ENCODE measurements at regions not wholly inside any gene's neighbourhood (a gene's known extent, or its start where the extent isn't known, plus 50 kb on each side); places are given as distances from the start of the nearest gene placed in this dataset.

- no peak overlapping the region for H3K27ac ChIP-seq
- no peak for DNase-seq (ENCODE audit: extremely low spot score in 2 of 2)
- intact Hi-C loops (cut with DNase I): no loop called here
Observed at GRCh38 chr21:27149034-27149433, 182.1 kb upstream of the ADAMTS5 start.

GRCh38 chr21:27146268-27146667 is 179.4 kb upstream of the ADAMTS5 start:
- Histone ChIP-seq H3K9me3 (no peaks in the 10 kb centered on the region), H3K27me3 (no peaks in the 10 kb centered on the region), H3K4me3 (no peak overlapping the region), H3K36me3 (no peaks in the 10 kb centered on the region), H3K4me1 (no peaks in the 10 kb centered on the region), H3K27ac (no peak overlapping the region)
- no peak for TF ChIP-seq CTCF (IDR thresholded peaks at IDR 0.05)
- no peak for TF ChIP-seq POLR2AphosphoS5 (IDR thresholded peaks at IDR 0.05; ENCODE audit: insufficient read depth in 1 of 2, low read depth in 1 of 2)
- TF ChIP-seq POLR2A (IDR thresholded peaks at IDR 0.05): no peak
- intact Hi-C loops (cut with DNase I): no loop called here
- no peak for DNase-seq (ENCODE audit: extremely low spot score in 2 of 2)

More at GRCh38 chr21:27149034-27149433, 182.1 kb upstream of the ADAMTS5 start:
- Histone ChIP-seq H3K9me3 (no peaks in the 10 kb centered on the region), H3K4me1 (no peaks in the 10 kb centered on the region), H3K27me3 (no peaks in the 10 kb centered on the region), H3K36me3 (no peaks in the 10 kb centered on the region), H3K4me3 (no peak overlapping the region)
- TF ChIP-seq POLR2A (IDR thresholded peaks at IDR 0.05) (no peak), CTCF (IDR thresholded peaks at IDR 0.05) (no peak), POLR2AphosphoS5 (IDR thresholded peaks at IDR 0.05; ENCODE audit: insufficient read depth in 1 of 2, low read depth in 1 of 2) (no peak)

GRCh38 chr21:27145134-27145798 is 178.4 kb upstream of the ADAMTS5 start:
- intact Hi-C loops (cut with DNase I): no loop called here
- TF ChIP-seq POLR2A (IDR thresholded peaks at IDR 0.05) (no peak), CTCF (IDR thresholded peaks at IDR 0.05) (no peak), POLR2AphosphoS5 (IDR thresholded peaks at IDR 0.05; ENCODE audit: insufficient read depth in 1 of 2, low read depth in 1 of 2) (no peak)

GRCh38 chr21:27143476-27143875 is 176.6 kb upstream of the ADAMTS5 start:
- Histone ChIP-seq H3K4me1 (no peaks in the 10 kb centered on the region), H3K27me3 (no peaks in the 10 kb centered on the region), H3K9me3 (no peaks in the 10 kb centered on the region), H3K4me3 (no peak overlapping the region), H3K27ac (no peak overlapping the region), H3K36me3 (no peaks in the 10 kb centered on the region)
- no peak for DNase-seq (ENCODE audit: extremely low spot score in 2 of 2)
- intact Hi-C loops (cut with DNase I): no loop called here
- TF ChIP-seq POLR2A (IDR thresholded peaks at IDR 0.05): no peak
- TF ChIP-seq POLR2AphosphoS5 (IDR thresholded peaks at IDR 0.05; ENCODE audit: insufficient read depth in 1 of 2, low read depth in 1 of 2): no peak
- TF ChIP-seq CTCF (IDR thresholded peaks at IDR 0.05): no peak

More at GRCh38 chr21:27145134-27145798, 178.4 kb upstream of the ADAMTS5 start:
- Histone ChIP-seq H3K9me3 (no peaks in the 10 kb centered on the region), H3K36me3 (no peaks in the 10 kb centered on the region), H3K27me3 (no peaks in the 10 kb centered on the region), H3K4me1 (no peaks in the 10 kb centered on the region), H3K27ac (no peak overlapping the region), H3K4me3 (no peak overlapping the region)
- DNase-seq (ENCODE audit: extremely low spot score in 2 of 2): no peak

- TF ChIP-seq CTCF (IDR thresholded peaks at IDR 0.05): no peak
- no peak for TF ChIP-seq POLR2AphosphoS5 (IDR thresholded peaks at IDR 0.05; ENCODE audit: insufficient read depth in 1 of 2, low read depth in 1 of 2)
- no peak for TF ChIP-seq POLR2A (IDR thresholded peaks at IDR 0.05)
- Histone ChIP-seq H3K4me3 (no peak overlapping the region), H3K36me3 (no peaks in the 10 kb centered on the region), H3K27me3 (no peaks in the 10 kb centered on the region), H3K9me3 (no peaks in the 10 kb centered on the region), H3K27ac (no peak overlapping the region), H3K4me1 (no peaks in the 10 kb centered on the region)
- no peak for DNase-seq (ENCODE audit: extremely low spot score in 2 of 2)
- intact Hi-C loops (cut with DNase I): no loop called here
Observed at GRCh38 chr21:27139526-27139925, 172.6 kb upstream of the ADAMTS5 start.

Data from vagina (tissue), 2 donors.